H9 (cell line): ENCODE measurements at regions not wholly inside any gene's neighbourhood (a gene's known extent, or its start where the extent isn't known, plus 50 kb on each side); places are given as distances from the start of the nearest gene placed in this dataset.

Source experiments
- DNase-seq: peaks from one replicate; pipeline ENCODE4 v3.0.0-alpha.2; 2017
- H2AFZ ChIP-seq: one replicate; pipeline ENCODE4 v1.6.1; 2013; ENCODE audit warnings: mild to moderate bottlenecking, low read length, control low read depth, moderate library complexity
- H2AK5ac ChIP-seq: 2 replicates; pipeline ENCODE4 v1.6.1; 2013; ENCODE audit warnings: low read length, control low read depth, mixed read lengths; ENCODE audit not compliant: insufficient read length
- H2BK120ac ChIP-seq: one replicate; pipeline ENCODE4 v1.6.1; 2013; ENCODE audit warnings: low read depth, mild to moderate bottlenecking, low read length, control low read depth, inconsistent platforms; ENCODE audit not compliant: poor library complexity, severe bottlenecking
- H2BK12ac ChIP-seq: 2 replicates; pipeline ENCODE4 v1.6.1; 2013; ENCODE audit warnings: low read length, control low read depth, mixed read lengths, low read depth; ENCODE audit not compliant: insufficient read length
- H2BK15ac ChIP-seq: 2 replicates; pipeline ENCODE4 v1.6.1; 2013; ENCODE audit warnings: low read depth, low read length, control low read depth
- H2BK20ac ChIP-seq: one replicate; pipeline ENCODE4 v1.6.1; 2013; ENCODE audit warnings: low read depth, mild to moderate bottlenecking, low read length, control low read depth, inconsistent platforms; ENCODE audit not compliant: poor library complexity, severe bottlenecking
- H2BK5ac ChIP-seq: 2 replicates; pipeline ENCODE4 v1.6.1; 2013; ENCODE audit warnings: low read length, control low read depth, mixed read lengths; ENCODE audit not compliant: insufficient read length
- H3K14ac ChIP-seq: 2 replicates; pipeline ENCODE4 v1.6.1; 2013; ENCODE audit warnings: low read length, control low read depth; ENCODE audit not compliant: insufficient read depth
- H3K18ac ChIP-seq: 2 replicates; pipeline ENCODE4 v1.6.1; 2013; ENCODE audit warnings: low read depth, mild to moderate bottlenecking, mixed read lengths, low read length, control low read depth; ENCODE audit not compliant: insufficient read length
- H3K23ac ChIP-seq: 2 replicates; pipeline ENCODE4 v1.6.1; 2013; ENCODE audit warnings: low read length, control low read depth, mixed read lengths, low read depth; ENCODE audit not compliant: insufficient read length
- H3K23me2 ChIP-seq: 2 replicates; pipeline ENCODE4 v1.6.1; 2013; ENCODE audit warnings: low read depth, mild to moderate bottlenecking, mixed read lengths, low read length, control low read depth; ENCODE audit not compliant: insufficient read length, poor library complexity, severe bottlenecking
- H3K27ac ChIP-seq: 2 replicates; pipeline ENCODE4 v1.5.1; 2013; ENCODE audit warnings: low read length, control low read depth, mixed read lengths, low read depth; ENCODE audit not compliant: insufficient read length
- H3K27me3 ChIP-seq: 2 replicates; pipeline ENCODE4 v1.6.1; 2013; ENCODE audit warnings: low read length, control low read depth, inconsistent platforms; ENCODE audit not compliant: insufficient read depth
- H3K4ac ChIP-seq: 2 replicates; pipeline ENCODE4 v1.6.1; 2013; ENCODE audit warnings: low read depth, mild to moderate bottlenecking, control low read depth, inconsistent platforms, low read length, moderate library complexity
- H3K4me1 ChIP-seq: 2 replicates; pipeline ENCODE4 v1.6.1; 2013; ENCODE audit warnings: low read length, control low read depth, inconsistent platforms; ENCODE audit not compliant: insufficient read depth
- H3K4me2 ChIP-seq: 2 replicates; pipeline ENCODE4 v1.6.1; 2013; ENCODE audit warnings: low read length, control low read depth, mixed read lengths; ENCODE audit not compliant: insufficient read length, insufficient read depth
- H3K56ac ChIP-seq: 2 replicates; pipeline ENCODE4 v1.6.1; 2013; ENCODE audit warnings: low read depth, mild to moderate bottlenecking, mixed read lengths, low read length, control low read depth; ENCODE audit not compliant: insufficient read length
- H3K79me1 ChIP-seq: 2 replicates; pipeline ENCODE4 v1.6.1; 2013; ENCODE audit warnings: low read depth, mild to moderate bottlenecking, moderate library complexity, low read length, control low read depth, inconsistent platforms; ENCODE audit not compliant: insufficient read depth, poor library complexity, severe bottlenecking
- H3K79me2 ChIP-seq: 2 replicates; pipeline ENCODE4 v1.6.1; 2013; ENCODE audit warnings: low read length, control low read depth, inconsistent platforms; ENCODE audit not compliant: insufficient read depth
- H3K9ac ChIP-seq: 2 replicates; pipeline ENCODE4 v1.6.1; 2013; ENCODE audit warnings: low read length, control low read depth, mixed read lengths; ENCODE audit not compliant: insufficient read length; ENCODE audit errors: extremely low read depth
- H3K9me3 ChIP-seq: one replicate; pipeline ENCODE4 v1.6.1; 2013; ENCODE audit warnings: low read depth, low read length, inconsistent platforms; ENCODE audit not compliant: control insufficient read depth
- H3T11ph ChIP-seq: one replicate; pipeline ENCODE4 v1.6.1; 2013; ENCODE audit warnings: mild to moderate bottlenecking, low read length, control low read depth, inconsistent platforms
- H4K20me1 ChIP-seq: one replicate; pipeline ENCODE4 v1.6.1; 2013; ENCODE audit not compliant: control insufficient read depth, insufficient read length, insufficient read depth
- H4K5ac ChIP-seq: 2 replicates; pipeline ENCODE4 v1.6.1; 2013; ENCODE audit warnings: low read depth, mild to moderate bottlenecking, mixed read lengths, low read length, control low read depth; ENCODE audit not compliant: insufficient read length
- H4K8ac ChIP-seq: replicated peaks from 2 replicates; pipeline ENCODE4 v1.6.1; 2013; ENCODE audit warnings: low read length, control low read depth, mixed read lengths, low read depth; ENCODE audit not compliant: insufficient read length
- H4K91ac ChIP-seq: 2 replicates; pipeline ENCODE4 v1.6.1; 2013; ENCODE audit warnings: low read depth, mild to moderate bottlenecking, moderate library complexity, mixed read lengths, low read length, control low read depth; ENCODE audit not compliant: insufficient read length
- H3K27ac Mint-ChIP-seq, 3 experiments: 2 replicates in 2 of 3; 3 replicates in 1 of 3; pipeline ENCODE4 v1.8.0; 2020 to 2021; ENCODE audit warnings: mixed read lengths in 3 of 3, mild to moderate bottlenecking in 1 of 3, moderate library complexity in 1 of 3
- H3K27me3 Mint-ChIP-seq: 2 replicates; pipeline ENCODE4 v1.8.0; 2021; ENCODE audit warnings: low read depth, mild to moderate bottlenecking, moderate library complexity, mixed read lengths
- H3K36me3 Mint-ChIP-seq, 3 experiments: 2 replicates in 2 of 3; 3 replicates in 1 of 3; pipeline ENCODE4 v1.8.0; 2020 to 2021; ENCODE audit warnings: low read depth in 3 of 3, mixed read lengths in 3 of 3; ENCODE audit not compliant: insufficient read depth in 1 of 3
- H3K4me1 Mint-ChIP-seq, 2 experiments: 2 replicates each; pipeline ENCODE4 v1.8.0; 2020; ENCODE audit warnings: mixed read lengths in 2 of 2
- H3K4me3 Mint-ChIP-seq, 2 experiments: 2 replicates in 1 of 2; 3 replicates in 1 of 2; pipeline ENCODE4 v1.8.0; 2020 to 2021; ENCODE audit warnings: mild to moderate bottlenecking in 2 of 2, mixed read lengths in 2 of 2, moderate library complexity in 1 of 2
- H3K9me3 Mint-ChIP-seq, 2 experiments: 2 replicates in 1 of 2; 3 replicates in 1 of 2; pipeline ENCODE4 v1.8.0; 2020; ENCODE audit warnings: mild to moderate bottlenecking in 2 of 2, mixed read lengths in 2 of 2, moderate library complexity in 1 of 2
- whole genome bisulfite sequencing: extraction: QIAGEN DNeasy Blood & Tissue Kit; methylation state at CpG from one replicate; pipeline ENCODE4 v1.1.7; 2013; ENCODE audit warnings: missing lambda C conversion rate, low lambda C conversion rate, mixed read lengths; ENCODE audit not compliant: insufficient read length; ENCODE audit errors: extremely low coverage; 5-methylcytosine and 5-hydroxymethylcytosine counted together
- TF ChIP-seq, protein P1 (sequence below): fragments of 200-600 bp; sonication (generic); conservative IDR thresholded peaks from 3 replicates; pipeline ENCODE4 v1.8.0; 2021; ENCODE audit warnings: antibody characterized with exemption, mild to moderate bottlenecking

DNA sequence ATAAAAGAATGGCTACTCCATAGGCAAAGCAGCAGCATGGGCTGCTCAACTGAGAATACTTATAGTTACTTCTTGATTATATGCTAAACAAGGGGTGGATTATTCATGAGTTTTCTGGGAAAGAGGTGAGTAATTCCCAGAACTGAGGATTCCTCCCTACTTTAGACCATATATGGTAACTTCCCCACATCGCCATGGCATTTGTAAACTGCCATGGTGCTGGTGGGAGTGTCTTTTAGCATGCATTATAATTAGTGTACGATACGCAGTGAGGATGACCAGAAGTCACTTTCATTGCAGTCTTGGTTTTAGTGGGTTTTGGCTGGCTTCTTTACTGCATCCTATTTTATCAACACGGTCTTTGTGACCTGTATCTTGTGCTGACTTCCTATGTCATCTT, 141.5 kb downstream of the MAGEB17 start:
- H3K36me3 Mint-ChIP-seq = peaks cover 0 to 3% (median 0%) of the 10 kb centered on the region in 3 experiments; a peak in 1 of 7 replicates
- no CpG with 5 or more reads among the region's 4 CpGs for WGBS

More for the DNA sequence above, 141.5 kb downstream of the MAGEB17 start:
- Histone ChIP-seq H3K27ac (no peak overlapping the region), H2BK20ac (no peak overlapping the region), H2BK15ac (no peak overlapping the region), H3K14ac (no peak overlapping the region), H2BK120ac (no peak overlapping the region), H3K79me1 (no peaks in the 10 kb centered on the region), H4K8ac (no peak overlapping the region), H3K4me2 (no peak overlapping the region), H3K4ac (no peak overlapping the region), H4K91ac (no peak overlapping the region), H2BK5ac (no peak overlapping the region), H2AK5ac (no peak overlapping the region), H3K79me2 (no peaks in the 10 kb centered on the region), H3K4me1 (peaks cover 5% of the 10 kb centered on the region; the same call in 1 of the 2 replicates), H2BK12ac (no peak overlapping the region), H4K5ac (no peak overlapping the region), H2AFZ (no peak overlapping the region), H3K9ac (no peak overlapping the region), H3K27me3 (no peaks in the 10 kb centered on the region), H3K23me2 (no peaks in the 10 kb centered on the region), H4K20me1 (no peaks in the 10 kb centered on the region), H3K56ac (no peak overlapping the region), H3T11ph (no peak overlapping the region), H3K18ac (no peak overlapping the region), H3K23ac (no peak overlapping the region), H3K9me3 (no peaks in the 10 kb centered on the region)
- DNase-seq = no peak
- peaks cover 18 to 27% of the 10 kb centered on the region in 2 experiments for H3K4me1 Mint-ChIP-seq
- no peak overlapping the region for H3K27ac Mint-ChIP-seq
- H3K9me3 Mint-ChIP-seq = no peaks in the 10 kb centered on the region
- TF ChIP-seq, protein P1, sequence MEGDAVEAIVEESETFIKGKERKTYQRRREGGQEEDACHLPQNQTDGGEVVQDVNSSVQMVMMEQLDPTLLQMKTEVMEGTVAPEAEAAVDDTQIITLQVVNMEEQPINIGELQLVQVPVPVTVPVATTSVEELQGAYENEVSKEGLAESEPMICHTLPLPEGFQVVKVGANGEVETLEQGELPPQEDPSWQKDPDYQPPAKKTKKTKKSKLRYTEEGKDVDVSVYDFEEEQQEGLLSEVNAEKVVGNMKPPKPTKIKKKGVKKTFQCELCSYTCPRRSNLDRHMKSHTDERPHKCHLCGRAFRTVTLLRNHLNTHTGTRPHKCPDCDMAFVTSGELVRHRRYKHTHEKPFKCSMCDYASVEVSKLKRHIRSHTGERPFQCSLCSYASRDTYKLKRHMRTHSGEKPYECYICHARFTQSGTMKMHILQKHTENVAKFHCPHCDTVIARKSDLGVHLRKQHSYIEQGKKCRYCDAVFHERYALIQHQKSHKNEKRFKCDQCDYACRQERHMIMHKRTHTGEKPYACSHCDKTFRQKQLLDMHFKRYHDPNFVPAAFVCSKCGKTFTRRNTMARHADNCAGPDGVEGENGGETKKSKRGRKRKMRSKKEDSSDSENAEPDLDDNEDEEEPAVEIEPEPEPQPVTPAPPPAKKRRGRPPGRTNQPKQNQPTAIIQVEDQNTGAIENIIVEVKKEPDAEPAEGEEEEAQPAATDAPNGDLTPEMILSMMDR = no peak
- H3K4me3 Mint-ChIP-seq = no peak overlapping the region
- H3K27me3 Mint-ChIP-seq = no peaks in the 10 kb centered on the region
